Psoas muscle (tissue), 7 donors: ENCODE measurements at regions not wholly inside any gene's neighbourhood (a gene's known extent, or its start where the extent isn't known, plus 50 kb on each side); places are given as distances from the start of the nearest gene placed in this dataset.

ENCODE experiments used
- ATAC-seq, 4 donors: fragments of 200-7000 bp; cut with Tn5 transposase; one replicate each; pipeline ENCODE4 v1.9.1; 2020; ENCODE audit warnings: moderate library complexity in 3 of 4, mild to moderate bottlenecking in 2 of 4
- DNase-seq, 2 donors: peaks; one replicate each; pipeline ENCODE4 v3.0.0-alpha.2; 2020
- H3K27ac ChIP-seq: fragments of 200-600 bp; one replicate; pipeline ENCODE4 v1.8.0; 2022
- H3K27me3 ChIP-seq, 3 donors: fragments of 200-600 bp in 1 of 3; one replicate each; pipeline versions ENCODE4 v1.6.1 to v1.8.0; 2013 to 2022; ENCODE audit warnings: low read length in 2 of 3, mild to moderate bottlenecking in 2 of 3, moderate library complexity in 1 of 3; ENCODE audit not compliant: insufficient read depth in 3 of 3
- H3K36me3 ChIP-seq, 2 donors: fragments of 200-600 bp in 1 of 2; one replicate each; pipeline versions ENCODE4 v1.6.1 to v1.8.0; 2013 to 2022; ENCODE audit warnings: low read depth in 1 of 2, mild to moderate bottlenecking in 1 of 2, moderate library complexity in 1 of 2; ENCODE audit not compliant: insufficient read depth in 1 of 2
- H3K4me1 ChIP-seq: fragments of 200-600 bp; one replicate; pipeline ENCODE4 v1.8.0; 2022
- H3K4me3 ChIP-seq: fragments of 200-600 bp; one replicate; pipeline ENCODE4 v1.8.0; 2022; ENCODE audit warnings: mild to moderate bottlenecking
- H3K9me3 ChIP-seq: fragments of 200-600 bp; one replicate; pipeline ENCODE4 v1.8.0; 2022
- WGBS, 3 donors: extraction: QIAGEN DNeasy Blood & Tissue Kit; methylation state at CpG; one replicate each; pipeline versions ENCODE4 v1.1.6 to v1.1.7; 2013; 5-methylcytosine and 5-hydroxymethylcytosine counted together
- intact Hi-C, 2 donors: fragments of 100-400 bp; cut with DNase I; formaldehyde crosslinking; loops; one replicate each; pipeline versions ENCODE4 v1.11.0 to v1.14.2; 2022
- TF ChIP-seq, protein P1 (sequence below): fragments of 200-600 bp; IDR thresholded peaks from one replicate; pipeline ENCODE4 v1.8.0; 2022; ENCODE audit warnings: antibody characterized with exemption
- donor health status: healthy with polysubstance abuse.
- donor health status: DM: no; HTN: no; CAD: no; lungs with moderate emphysema.
- donor health status: Bipolar disorder and iron deficiency.
- donor health status: healthy.
- donor health status: DM: yes; HTN: yes; CAD: no.
- donor health status: DM: no; HTN: no; CAD: no.
- donor health status: DM: yes; HTN: yes; CAD: no.

DNA sequence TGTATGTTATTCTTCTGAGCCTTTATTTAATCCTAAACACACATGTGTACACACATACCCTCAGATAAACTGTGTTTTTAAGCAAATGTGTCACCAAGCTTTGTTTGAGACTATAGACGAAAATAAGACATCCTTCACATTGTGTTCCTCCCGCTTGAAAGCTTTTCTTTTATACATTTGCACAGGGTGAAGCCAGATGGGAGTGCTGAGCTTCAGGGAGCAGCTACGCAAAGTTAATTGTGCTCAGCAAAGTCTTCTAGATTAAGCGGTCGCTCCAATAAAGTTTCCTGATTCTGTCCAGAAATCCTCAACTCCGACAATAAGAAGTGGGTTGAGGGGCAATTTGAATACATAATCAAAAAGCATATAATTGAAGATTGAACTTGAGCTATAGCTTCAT is 117.2 kb upstream of the ARGLU1 start:
- no peaks in the 10 kb centered on the region for H3K4me1 ChIP-seq
- TF ChIP-seq, protein P1, sequence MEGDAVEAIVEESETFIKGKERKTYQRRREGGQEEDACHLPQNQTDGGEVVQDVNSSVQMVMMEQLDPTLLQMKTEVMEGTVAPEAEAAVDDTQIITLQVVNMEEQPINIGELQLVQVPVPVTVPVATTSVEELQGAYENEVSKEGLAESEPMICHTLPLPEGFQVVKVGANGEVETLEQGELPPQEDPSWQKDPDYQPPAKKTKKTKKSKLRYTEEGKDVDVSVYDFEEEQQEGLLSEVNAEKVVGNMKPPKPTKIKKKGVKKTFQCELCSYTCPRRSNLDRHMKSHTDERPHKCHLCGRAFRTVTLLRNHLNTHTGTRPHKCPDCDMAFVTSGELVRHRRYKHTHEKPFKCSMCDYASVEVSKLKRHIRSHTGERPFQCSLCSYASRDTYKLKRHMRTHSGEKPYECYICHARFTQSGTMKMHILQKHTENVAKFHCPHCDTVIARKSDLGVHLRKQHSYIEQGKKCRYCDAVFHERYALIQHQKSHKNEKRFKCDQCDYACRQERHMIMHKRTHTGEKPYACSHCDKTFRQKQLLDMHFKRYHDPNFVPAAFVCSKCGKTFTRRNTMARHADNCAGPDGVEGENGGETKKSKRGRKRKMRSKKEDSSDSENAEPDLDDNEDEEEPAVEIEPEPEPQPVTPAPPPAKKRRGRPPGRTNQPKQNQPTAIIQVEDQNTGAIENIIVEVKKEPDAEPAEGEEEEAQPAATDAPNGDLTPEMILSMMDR = no peak
- no peak overlapping the region for H3K4me3 ChIP-seq
- ATAC-seq = no peak
- intact Hi-C loops = no loop called here
- no peak for DNase-seq
- no peaks in the 10 kb centered on the region for H3K9me3 ChIP-seq
- 80 to 86% (median 85%) methylated on average over 6 of the region's 6 CpGs for WGBS, 3 donors
- no peak overlapping the region for H3K27ac ChIP-seq
- H3K36me3 ChIP-seq = no peaks in the 10 kb centered on the region
- peaks cover 0 to 6% (median 0%) of the 10 kb centered on the region in 3 donors for H3K27me3 ChIP-seq

DNA sequence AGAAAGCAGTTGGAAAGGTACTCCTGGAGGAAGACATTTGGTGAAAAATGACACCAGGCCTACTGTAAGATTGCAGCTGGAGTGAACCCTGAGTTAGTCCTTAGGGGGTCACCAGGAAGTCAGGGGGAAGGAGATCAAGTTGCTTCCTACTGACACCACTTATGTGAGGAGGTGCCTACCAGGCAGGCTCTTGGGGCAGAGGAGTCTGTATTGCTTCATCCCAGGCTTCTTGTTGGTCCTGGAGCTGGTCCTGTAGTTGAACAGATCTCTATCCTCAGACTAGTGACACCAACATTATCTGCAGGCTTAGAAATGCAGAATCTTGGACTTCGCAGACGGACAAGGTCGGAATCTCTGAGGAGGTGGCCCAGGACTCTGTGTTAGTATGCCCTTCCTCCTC is 116.0 kb upstream of the ARGLU1 start:
- TF ChIP-seq, protein P1 = no peak
- DNase-seq (no peak), ATAC-seq (no peak)
- no peaks in the 10 kb centered on the region for H3K9me3 ChIP-seq
- no peak overlapping the region for H3K27ac ChIP-seq
- intact Hi-C loops = no loop called here
- no peaks in the 10 kb centered on the region for H3K36me3 ChIP-seq
- no peak overlapping the region for H3K4me3 ChIP-seq
- H3K27me3 ChIP-seq = peaks cover 0 to 6% (median 0%) of the 10 kb centered on the region in 3 donors
- no peaks in the 10 kb centered on the region for H3K4me1 ChIP-seq
- WGBS, 3 donors = 95 to 98% (median 97%) methylated on average over 3 of the region's 3 CpGs

DNA sequence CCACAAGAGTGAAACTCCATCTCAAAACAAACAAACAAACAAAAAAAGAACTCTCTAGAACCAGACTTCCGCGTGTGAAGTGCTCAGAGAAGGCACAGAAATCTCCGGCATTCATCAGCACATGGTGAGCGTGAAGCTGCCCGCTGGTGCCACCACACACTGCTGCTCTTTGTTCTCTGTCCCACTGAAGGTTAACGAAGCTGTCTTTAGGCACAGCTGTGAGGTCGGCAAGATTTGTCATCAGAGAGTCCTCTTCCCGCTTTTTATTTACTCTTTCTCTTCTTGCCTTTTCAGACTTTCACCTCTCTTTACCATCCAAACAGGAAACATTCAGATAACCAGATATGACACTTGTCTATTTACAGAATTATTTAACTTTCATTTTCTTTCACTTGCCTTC is 115.2 kb upstream of the ARGLU1 start:
- H3K4me3 ChIP-seq = no peak overlapping the region
- H3K4me1 ChIP-seq = no peaks in the 10 kb centered on the region
- whole genome bisulfite sequencing, 3 donors = 65 to 75% (median 68%) methylated on average over 8 of the region's 8 CpGs
- no peak overlapping the region for H3K27ac ChIP-seq
- ATAC-seq (no peak), DNase-seq (no peak)
- intact Hi-C loops = no loop called here
- H3K36me3 ChIP-seq = no peaks in the 10 kb centered on the region
- H3K27me3 ChIP-seq = peaks cover 0 to 4% (median 0%) of the 10 kb centered on the region in 3 donors
- TF ChIP-seq, protein P1 = no peak
- H3K9me3 ChIP-seq = no peaks in the 10 kb centered on the region

DNA sequence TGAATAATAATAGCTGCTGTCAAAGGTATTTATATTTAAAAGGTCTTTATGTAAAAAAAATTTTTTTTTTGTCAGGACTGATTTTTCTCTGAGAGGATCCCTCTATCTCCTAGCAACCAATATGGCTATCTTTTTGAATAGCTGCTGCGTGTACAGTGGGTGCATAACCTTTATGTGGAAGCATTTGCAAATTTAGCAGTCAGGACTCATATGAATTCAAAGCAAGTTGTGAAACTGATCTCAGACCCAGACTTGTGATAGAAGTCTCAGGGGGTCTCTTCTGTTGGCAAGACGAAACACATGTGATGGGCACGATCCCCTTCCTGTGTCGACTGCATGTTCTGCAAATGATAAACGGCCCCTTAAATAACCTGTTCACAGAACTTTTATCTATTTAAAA is 114.1 kb upstream of the ARGLU1 start:
- TF ChIP-seq, protein P1 = no peak
- H3K9me3 ChIP-seq = no peaks in the 10 kb centered on the region
- WGBS, 3 donors = 56 to 71% (median 71%) methylated on average over 5 of the region's 5 CpGs
- H3K27ac ChIP-seq = no peak overlapping the region
- ATAC-seq (no peak), DNase-seq (no peak)
- H3K27me3 ChIP-seq = peaks cover 0 to 4% (median 0%) of the 10 kb centered on the region in 3 donors
- H3K36me3 ChIP-seq = no peaks in the 10 kb centered on the region
- intact Hi-C loops = loop anchor here in 1 of 2 donors (1.0 kb wide), 1 partner anchor 31 kb away; no protein-coding TSS in a partner anchor
- no peaks in the 10 kb centered on the region for H3K4me1 ChIP-seq
- no peak overlapping the region for H3K4me3 ChIP-seq

DNA sequence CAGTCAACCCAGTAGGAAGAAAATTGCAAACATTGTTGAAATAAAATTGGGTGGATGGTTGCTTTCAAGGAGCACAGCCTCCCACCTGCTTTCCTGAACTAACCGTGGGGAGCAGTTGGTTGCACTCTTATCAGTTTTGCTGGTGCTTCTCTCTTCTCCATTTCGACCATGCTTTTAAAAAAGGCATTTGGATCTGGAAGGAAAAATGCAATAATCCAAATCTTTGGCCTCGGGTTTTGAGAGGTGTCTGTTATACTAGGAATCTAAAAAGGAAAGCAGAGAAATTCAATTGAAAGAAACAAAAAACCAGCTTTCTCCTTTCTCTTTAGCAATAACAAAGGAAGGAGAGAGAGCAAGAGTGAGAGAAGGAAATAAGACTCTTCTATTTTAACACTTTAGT is 113.6 kb upstream of the ARGLU1 start:
- DNase-seq (no peak), ATAC-seq (no peak)
- no peak overlapping the region for H3K27ac ChIP-seq
- 31 to 45% (median 36%) methylated on average over 3 of the region's 3 CpGs for WGBS, 3 donors
- intact Hi-C loops = loop anchor here in 1 of 2 donors (1.0 kb wide), 1 partner anchor 30 kb away; no protein-coding TSS in a partner anchor
- no peak overlapping the region for H3K4me3 ChIP-seq
- H3K9me3 ChIP-seq = no peaks in the 10 kb centered on the region
- no peaks in the 10 kb centered on the region for H3K4me1 ChIP-seq
- TF ChIP-seq, protein P1 = no peak
- no peaks in the 10 kb centered on the region for H3K27me3 ChIP-seq
- no peaks in the 10 kb centered on the region for H3K36me3 ChIP-seq
